AG04450 (cell line): ENCODE measurements at regions not wholly inside any gene's neighbourhood (a gene's known extent, or its start where the extent isn't known, plus 50 kb on each side); places are given as distances from the start of the nearest gene placed in this dataset.

Experiments
- CTCF ChIA-PET: fragments of 300-600, 350-600 bp; formaldehyde crosslinking; extraction: SDS; loops from one replicate; lab custom pipeline; 2022; ENCODE audit warnings: antibody characterized with exemption, inconsistent platforms; lab: Charles Lee
- POLR2A ChIA-PET: fragments of 350-600 bp; formaldehyde crosslinking; extraction: SDS; loops from one replicate; lab custom pipeline; 2021; ENCODE audit warnings: antibody characterized with exemption, inconsistent platforms; lab: Yijun Ruan, JAX
- DNase-seq: peaks from one replicate; pipeline ENCODE4 v3.0.0-alpha.2; 2011; ENCODE audit warnings: low read depth, low spot score
- H3K27ac ChIP-seq: one replicate; pipeline ENCODE4 v1.5.1; 2012; ENCODE audit warnings: low read depth, low read length, control low read depth
- H3K27me3 ChIP-seq: one replicate; pipeline ENCODE4 v1.6.0; 2012; ENCODE audit warnings: low read length; ENCODE audit not compliant: control insufficient read depth, insufficient read depth
- H3K4me3 ChIP-seq: 2 replicates; pipeline ENCODE4 v1.5.1; 2011; ENCODE audit warnings: mild to moderate bottlenecking, low read depth, low read length, control low read depth
- H3K9me3 ChIP-seq: 2 replicates; pipeline ENCODE4 v1.5.1; 2012; ENCODE audit warnings: low read length; ENCODE audit not compliant: control insufficient read depth, insufficient read depth
- TF ChIP-seq, protein P1 (sequence below): IDR thresholded peaks from 2 replicates; pipeline ENCODE4 v1.5.1; 2011; ENCODE audit warnings: low read depth, low read length, control low read depth, inconsistent platforms

DNA sequence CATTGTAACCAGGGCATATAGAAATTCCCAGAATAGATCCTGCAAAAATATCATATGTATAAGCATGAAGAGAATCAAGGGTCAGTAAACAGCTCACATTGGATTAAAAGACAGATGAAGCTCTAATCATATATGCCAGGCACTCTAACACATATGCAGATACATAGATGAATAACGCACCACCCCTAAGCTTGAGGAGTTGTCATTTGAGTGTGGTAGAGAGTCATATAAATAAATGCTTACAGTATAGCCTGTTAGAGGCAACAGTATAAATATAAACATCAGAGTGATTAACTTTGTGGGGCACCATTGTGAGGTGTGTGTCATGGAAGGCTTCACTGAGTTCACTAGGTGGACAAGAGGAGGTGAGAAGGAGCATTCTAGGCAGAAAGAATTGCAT is 346.7 kb upstream of the PRICKLE1 start:
- no peak overlapping the region for H3K4me3 ChIP-seq
- DNase-seq: no peak
- no peaks in the 10 kb centered on the region for H3K9me3 ChIP-seq
- ChIA-PET CTCF (interaction anchor here (1.4 kb wide), 1 partner anchor 367 kb away, joined by 4 read pairs; no protein-coding TSS in a partner anchor), POLR2A (interaction anchor here (1.0 to 1.3 kb wide), 2 partner anchors 25 to 354 kb away, joined by 3 to 5 read pairs; no protein-coding TSS in a partner anchor)
- TF ChIP-seq, protein P1, sequence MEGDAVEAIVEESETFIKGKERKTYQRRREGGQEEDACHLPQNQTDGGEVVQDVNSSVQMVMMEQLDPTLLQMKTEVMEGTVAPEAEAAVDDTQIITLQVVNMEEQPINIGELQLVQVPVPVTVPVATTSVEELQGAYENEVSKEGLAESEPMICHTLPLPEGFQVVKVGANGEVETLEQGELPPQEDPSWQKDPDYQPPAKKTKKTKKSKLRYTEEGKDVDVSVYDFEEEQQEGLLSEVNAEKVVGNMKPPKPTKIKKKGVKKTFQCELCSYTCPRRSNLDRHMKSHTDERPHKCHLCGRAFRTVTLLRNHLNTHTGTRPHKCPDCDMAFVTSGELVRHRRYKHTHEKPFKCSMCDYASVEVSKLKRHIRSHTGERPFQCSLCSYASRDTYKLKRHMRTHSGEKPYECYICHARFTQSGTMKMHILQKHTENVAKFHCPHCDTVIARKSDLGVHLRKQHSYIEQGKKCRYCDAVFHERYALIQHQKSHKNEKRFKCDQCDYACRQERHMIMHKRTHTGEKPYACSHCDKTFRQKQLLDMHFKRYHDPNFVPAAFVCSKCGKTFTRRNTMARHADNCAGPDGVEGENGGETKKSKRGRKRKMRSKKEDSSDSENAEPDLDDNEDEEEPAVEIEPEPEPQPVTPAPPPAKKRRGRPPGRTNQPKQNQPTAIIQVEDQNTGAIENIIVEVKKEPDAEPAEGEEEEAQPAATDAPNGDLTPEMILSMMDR: no peak
- H3K27ac ChIP-seq: no peak overlapping the region
- no peaks in the 10 kb centered on the region for H3K27me3 ChIP-seq

DNA sequence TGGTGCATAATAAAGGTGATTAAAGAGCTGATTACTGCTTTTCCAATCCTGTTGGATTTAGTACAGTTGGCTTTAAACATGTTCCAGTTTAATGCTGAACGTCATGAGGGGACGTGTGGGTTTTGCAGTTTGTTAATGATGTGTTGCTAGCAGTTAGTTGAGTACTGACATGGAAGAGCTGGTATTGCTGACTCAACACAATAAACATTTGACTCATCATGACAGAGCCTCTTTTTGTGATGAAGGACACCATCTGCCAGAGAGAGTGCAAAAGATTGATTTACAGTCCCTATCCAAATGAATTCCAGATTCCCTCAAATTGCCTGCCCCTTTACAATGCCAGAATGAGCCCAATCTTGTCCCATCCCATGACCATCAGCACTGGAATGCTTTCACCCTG is 346.2 kb upstream of the PRICKLE1 start:
- Histone ChIP-seq H3K27ac (no peak overlapping the region), H3K4me3 (no peak overlapping the region), H3K27me3 (no peaks in the 10 kb centered on the region), H3K9me3 (no peaks in the 10 kb centered on the region)
- DNase-seq: peak; percentile 59
- TF ChIP-seq, protein P1: no peak
- ChIA-PET POLR2A (interaction anchor here (0.7 to 1.3 kb wide), 3 partner anchors 26 to 354 kb away, joined by 3 to 5 read pairs (median 3); no protein-coding TSS in a partner anchor), CTCF (interaction anchor here (1.4 kb wide), 1 partner anchor 367 kb away, joined by 4 read pairs; no protein-coding TSS in a partner anchor)

DNA sequence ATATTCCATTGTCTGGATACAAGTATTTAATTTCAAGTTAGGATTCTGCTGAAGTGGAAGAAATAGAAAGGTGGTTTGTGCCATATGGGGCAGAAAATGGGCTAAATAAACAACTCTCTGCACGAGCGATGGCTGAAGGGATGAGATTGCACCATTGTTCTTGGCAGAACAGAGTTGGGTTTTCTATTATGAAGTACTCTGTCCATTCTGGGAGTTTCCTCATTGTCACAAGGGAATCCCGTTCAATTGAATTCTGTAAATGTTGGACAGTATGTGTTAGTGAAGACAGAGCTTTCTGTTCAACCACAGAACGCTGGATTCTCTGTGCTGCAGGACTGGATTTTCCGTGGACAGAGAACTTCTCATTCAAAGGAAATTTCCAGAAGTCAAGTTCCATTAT is 345.5 kb upstream of the PRICKLE1 start:
- no peaks in the 10 kb centered on the region for H3K9me3 ChIP-seq
- TF ChIP-seq, protein P1: no peak
- no peak overlapping the region for H3K27ac ChIP-seq
- POLR2A ChIA-PET: interaction anchor here (0.7 to 1.3 kb wide), 3 partner anchors 26 to 353 kb away, joined by 3 to 5 read pairs (median 3); no protein-coding TSS in a partner anchor
- CTCF ChIA-PET: interaction anchor here (1.4 kb wide), 1 partner anchor 366 kb away, joined by 4 read pairs; no protein-coding TSS in a partner anchor
- no peak overlapping the region for H3K4me3 ChIP-seq
- DNase-seq: no peak
- H3K27me3 ChIP-seq: no peaks in the 10 kb centered on the region

DNA sequence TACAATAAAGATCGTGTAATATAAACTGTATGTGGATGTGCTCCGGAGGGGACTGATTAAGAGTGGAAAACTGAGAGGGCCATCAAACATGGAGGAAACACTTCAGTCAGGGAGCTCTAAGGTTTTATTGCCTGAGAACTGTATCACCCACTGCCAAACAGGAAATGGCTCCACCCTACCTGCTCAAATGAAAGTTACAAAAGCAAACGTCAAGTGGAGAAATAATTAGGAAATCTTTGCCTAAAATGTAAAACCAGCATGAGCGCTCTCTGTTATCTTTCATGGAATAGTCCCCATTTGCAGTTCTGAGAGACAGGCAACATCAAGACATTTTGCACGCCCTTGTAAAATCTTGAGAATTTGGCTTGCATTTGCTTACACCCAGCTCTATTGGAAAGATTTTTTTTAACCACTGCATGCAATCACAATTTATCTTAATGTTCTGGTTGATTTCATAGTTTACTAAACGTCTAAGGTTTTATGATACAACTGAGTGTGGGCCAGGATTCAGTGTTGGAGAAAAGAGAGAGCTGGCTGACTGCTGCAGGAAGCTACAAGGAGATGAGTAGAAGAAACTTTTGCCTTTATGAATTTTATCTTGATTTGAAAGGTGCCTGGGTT is 344.0 kb upstream of the PRICKLE1 start:
- no peaks in the 10 kb centered on the region for H3K27me3 ChIP-seq
- ChIA-PET CTCF (no interaction called here), POLR2A (no interaction called here)
- no peak overlapping the region for H3K4me3 ChIP-seq
- H3K9me3 ChIP-seq: no peaks in the 10 kb centered on the region
- H3K27ac ChIP-seq: no peak overlapping the region
- TF ChIP-seq, protein P1: no peak
- no peak for DNase-seq

DNA sequence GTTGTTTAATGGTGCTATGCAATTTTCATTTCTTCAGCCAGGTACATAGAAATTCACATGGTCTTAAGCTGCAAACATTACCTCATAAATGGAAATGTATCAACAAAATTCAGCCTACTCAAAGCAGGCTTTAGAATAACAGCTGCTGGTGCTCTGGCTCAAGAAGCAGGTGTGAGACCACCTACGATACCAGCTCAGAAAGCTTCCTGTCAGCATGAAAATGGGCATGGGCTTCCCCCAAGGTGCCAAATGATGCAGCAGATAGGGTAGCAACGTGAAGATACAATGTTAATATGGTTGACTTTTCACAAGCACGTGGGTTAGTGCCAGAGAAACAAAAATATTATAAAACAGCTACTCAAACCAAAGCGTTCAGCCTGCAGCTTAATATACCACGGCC is 343.4 kb upstream of the PRICKLE1 start:
- no peak overlapping the region for H3K27ac ChIP-seq
- H3K27me3 ChIP-seq: no peaks in the 10 kb centered on the region
- H3K9me3 ChIP-seq: no peaks in the 10 kb centered on the region
- TF ChIP-seq, protein P1: no peak
- POLR2A ChIA-PET: no interaction called here
- no peak overlapping the region for H3K4me3 ChIP-seq
- CTCF ChIA-PET: no interaction called here
- no peak for DNase-seq
